NAMALWA (cell line): ENCODE measurements at regions not wholly inside any gene's neighbourhood (a gene's known extent, or its start where the extent isn't known, plus 50 kb on each side); places are given as distances from the start of the nearest gene placed in this dataset.

Experiments used
- DNase-seq: peaks from one replicate; pipeline ENCODE4 v3.0.0-alpha.2; 2015; ENCODE audit warnings: low spot score

DNA sequence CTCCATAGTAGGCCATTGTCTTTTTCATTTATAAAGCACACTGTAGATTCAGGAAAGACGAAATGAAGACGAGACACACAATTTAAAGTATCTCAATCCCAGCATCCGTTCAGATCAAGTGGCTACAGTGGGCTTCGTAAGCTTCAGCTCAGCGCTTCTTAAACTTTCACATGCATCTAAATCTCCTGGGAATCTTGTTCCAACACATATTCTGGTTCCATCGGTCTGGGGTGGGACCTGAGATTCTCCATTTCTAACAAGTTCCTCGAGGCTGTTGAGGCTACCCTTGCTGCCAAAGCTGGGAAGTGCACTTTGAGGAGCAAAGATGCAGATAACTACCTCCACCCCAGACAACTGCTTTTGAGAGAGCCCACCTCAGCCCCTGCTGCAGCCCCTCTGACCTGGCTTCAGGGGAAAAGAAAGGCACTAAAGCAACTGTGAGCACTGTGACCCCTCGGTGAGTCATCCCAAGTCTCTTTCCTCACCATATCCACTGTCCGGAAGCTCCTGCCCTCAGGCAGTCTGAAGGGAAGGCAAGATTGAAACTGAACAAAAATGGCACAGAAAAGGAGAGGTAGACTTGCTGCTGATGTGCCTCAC, 201.1 kb upstream of the FBXO11 start:
- DNase-seq = no peak

GRCh38 chr2:48108455-48108854, 202.2 kb upstream of the FBXO11 start:
- no peak for DNase-seq

GRCh38 chr2:48109491-48110204, 203.3 kb upstream of the FBXO11 start:
- no peak for DNase-seq

GRCh38 chr2:48110492-48110891, 204.0 kb upstream of the FOXN2 start:
- no peak for DNase-seq

DNA sequence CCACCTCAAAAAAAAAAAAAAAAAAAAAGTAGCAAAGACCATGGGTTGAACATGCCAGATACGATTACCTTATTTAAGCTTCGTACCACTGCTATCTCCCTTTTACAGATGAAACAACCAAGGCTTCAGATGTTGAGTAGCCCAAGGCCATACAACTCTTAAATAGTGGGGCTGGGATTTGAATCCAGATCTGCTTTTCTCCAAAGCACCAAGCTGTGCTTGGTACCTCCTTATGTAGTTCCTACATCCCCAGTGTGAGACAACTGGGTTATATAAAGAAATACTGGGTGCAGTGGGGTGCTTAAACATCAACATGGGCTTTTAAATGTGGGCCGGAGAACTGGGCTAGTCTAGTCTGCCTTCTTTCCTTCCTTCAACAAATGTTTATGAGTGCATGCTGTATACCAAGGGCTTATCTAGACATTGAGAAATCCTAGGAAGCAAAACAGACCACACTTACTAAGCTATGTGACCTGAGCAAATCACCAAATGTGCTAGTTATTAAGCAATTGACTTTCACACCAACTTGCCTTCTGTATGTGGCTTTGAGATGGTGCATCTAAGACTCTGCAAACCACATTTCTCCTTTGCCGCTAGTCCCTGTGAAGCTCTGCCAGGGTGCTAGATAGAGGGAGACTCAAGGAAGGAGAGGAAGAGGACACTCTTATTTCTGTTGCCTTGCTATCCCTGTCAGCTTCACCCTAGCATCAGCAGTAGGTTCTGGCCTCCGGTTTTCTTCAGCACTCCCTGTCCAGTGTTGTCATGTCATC, 201.4 kb upstream of the FOXN2 start:
- no peak for DNase-seq

DNA sequence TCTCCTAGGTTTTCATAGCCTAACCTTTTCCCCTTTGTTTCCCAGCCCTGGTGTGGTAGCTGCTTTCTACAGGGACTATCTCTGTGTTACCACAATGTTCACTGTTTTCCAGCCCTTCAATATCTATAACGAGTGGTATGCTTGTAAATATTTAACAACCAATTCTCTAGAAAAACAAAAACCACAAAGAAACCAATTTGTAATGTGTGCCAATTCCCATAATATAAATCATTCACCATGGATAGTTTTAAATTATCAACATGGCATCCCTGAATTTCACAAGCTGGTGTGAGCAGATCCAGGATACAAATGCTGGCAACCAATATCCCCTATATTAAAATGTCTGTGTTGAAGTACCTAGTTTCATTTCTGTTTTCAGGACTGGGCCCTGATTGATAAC, 200.7 kb upstream of the FOXN2 start:
- DNase-seq = no peak

DNA sequence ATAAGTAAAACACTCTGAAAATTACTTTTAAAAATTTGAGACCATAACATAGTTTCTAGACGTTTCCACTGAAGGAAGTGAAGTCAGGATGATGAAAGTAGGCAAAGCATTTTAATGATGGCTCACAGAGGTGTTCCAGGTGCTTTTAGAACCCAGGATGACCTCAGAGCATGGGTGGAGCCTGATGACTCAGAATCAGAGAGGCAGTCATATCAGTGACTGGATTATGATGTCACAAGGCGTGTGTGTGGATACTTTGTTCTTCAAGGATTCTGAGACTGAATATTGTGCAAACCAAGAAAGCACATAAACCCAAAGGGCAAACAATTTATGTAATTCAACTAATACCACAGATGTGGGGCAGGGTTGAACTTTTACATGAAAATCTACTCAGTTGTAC, 200.2 kb upstream of the FOXN2 start:
- DNase-seq = peak; percentile 30

GRCh38 chr2:48116497-48116896, 198.0 kb upstream of the FOXN2 start:
- DNase-seq = no peak

DNA sequence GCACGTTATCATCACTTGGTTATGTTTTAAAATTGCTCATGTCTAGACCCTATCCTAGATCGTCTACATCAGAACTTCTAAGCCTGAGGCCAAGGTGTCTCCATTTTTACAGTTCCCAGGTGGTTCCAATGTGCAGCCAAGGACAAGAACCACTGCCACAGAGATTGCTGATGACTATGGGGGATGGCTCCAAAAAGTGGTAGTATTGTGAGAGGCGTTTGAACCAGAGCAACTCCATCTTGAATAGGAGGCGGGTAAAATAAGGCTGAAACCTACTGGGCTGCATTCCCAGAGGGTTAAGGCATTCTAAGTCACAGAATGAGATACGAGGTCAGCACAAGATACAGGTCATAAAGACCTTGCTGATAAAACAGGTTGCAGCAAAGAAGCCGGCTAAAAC, 195.6 kb upstream of the FOXN2 start:
- no peak for DNase-seq

- no peak for DNase-seq
These were observed 194.4 kb upstream of the FOXN2 start for GRCh38 chr2:48120112-48120511.

DNA sequence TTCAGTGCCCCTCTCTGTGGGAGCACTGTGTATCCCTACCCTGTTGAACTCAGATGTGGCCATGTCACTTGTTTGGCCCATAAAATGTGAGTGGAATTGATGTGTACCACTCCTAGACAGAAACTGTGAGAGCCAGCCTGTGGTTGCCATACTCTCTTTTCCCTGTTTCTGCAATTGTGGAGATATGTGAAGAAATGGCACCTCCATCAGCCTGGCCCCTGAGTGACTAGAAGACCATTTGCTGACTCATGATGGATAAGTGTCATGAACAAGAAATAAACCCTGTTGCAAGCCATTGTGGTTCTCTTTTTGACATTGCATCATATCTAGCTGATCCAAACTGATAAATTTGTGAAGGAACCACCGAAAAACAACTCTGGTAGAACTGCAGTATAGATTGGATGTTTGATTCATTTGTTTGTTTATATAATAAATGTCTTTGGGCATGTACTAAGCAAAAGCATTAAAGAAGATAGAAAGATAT, 193.7 kb upstream of the FOXN2 start:
- DNase-seq = no peak

DNA sequence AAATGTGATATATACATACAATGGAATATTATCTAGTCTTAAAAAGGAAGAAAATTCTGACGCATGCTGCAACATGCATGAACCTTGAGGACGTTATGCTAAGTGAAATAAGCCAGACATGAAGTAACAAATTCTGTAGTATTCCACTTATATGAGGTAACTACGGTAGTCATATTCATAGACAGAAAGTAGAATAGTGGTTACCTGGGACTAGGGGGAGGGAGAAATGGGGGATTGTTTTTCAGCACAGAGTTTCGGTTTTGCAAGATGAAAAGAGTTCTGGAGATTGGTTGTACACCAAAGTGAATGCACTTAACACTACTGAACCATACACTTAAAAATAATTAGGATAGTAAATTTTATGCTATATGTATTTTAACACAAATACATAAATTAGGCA, 192.3 kb upstream of the FOXN2 start:
- no peak for DNase-seq

DNA sequence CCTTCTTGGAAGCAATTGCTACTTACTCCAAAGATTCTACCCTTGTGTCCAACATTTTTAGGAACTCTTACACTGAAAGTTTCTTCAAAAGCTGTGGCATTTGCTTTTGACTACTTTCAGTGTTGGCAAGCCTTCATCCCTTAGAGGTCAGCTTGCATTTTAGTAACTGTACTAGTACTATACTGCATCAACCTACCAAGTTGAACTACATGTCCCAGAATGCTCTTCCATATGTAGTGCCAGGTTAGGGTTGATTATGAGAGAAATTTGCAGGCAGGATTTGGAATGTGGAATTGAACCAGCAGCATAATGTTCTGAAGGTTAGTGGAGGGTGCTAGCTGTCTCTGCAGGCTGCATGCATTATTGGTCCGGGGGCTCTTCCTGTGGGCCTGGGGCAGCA, 189.9 kb upstream of the FOXN2 start:
- DNase-seq = no peak

DNA sequence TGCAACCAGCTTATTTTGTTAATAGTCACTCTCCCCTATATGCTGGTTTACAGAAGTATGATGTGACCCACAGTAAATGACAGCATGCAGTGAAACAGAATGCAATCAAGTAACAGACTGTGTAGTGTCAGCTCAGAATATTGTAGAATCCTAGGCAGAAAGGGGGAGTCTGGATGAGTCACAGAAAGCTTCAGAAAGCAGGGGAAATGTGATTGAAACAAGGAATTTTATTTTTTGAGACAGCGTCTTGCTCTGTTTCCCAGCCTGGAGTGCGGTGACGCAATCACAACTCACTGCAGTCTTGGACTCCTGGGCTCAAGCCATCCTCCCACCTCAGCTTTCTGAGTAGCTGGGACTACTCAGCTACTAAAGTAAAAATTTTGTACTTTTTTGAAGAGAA, 188.3 kb upstream of the FOXN2 start:
- no peak for DNase-seq

DNA sequence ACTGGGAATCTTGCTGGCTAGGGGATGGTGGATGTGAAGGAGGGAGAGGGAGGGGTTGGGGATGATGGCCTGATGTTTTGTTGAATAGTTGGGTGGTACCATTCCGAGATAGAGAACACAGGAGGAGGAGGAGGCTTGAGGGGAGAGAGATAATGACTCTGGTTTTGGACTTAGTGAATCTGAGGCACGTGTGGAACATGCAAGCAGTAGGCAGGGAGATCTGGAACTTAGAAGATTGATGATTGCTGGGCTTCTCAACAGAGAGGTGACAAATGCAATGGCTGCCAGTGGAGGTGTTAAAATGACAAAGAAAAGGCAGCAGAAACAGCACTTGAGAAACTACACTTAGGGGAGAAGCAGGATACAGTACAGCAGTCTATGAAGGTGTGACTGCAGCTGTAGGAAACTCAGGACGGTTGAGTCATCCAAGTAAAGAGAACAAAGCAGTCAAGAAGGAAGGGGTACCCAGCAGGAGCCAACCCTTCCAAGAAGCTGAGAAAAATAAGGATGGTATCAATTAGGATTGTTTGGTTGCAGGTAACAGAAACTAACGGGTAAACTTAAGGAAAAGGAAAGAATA, 186.8 kb upstream of the FOXN2 start:
- no peak for DNase-seq

GRCh38 chr2:48129293-48129950, 185.1 kb upstream of the FOXN2 start:
- DNase-seq = no peak

- DNase-seq = no peak
These were observed 182.8 kb upstream of the FOXN2 start for GRCh38 chr2:48131539-48132270.

DNA sequence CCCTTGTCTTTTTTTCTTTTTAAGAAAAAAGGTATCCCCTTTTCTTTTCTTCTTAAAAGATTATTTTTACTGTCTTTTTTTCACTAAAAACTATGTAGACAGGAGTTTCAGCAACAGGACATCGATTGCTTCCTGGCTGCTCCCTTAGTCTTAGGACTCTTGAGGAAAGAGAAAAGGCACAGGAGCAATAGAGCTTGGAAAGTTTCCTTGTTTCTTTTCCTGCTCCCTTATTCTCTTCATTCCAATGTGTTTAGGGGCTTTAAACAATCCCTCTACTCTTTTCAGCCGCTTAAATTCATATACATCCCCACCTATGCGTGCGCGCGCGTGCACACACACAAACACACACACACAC, 182.2 kb upstream of the FOXN2 start:
- no peak for DNase-seq

DNA sequence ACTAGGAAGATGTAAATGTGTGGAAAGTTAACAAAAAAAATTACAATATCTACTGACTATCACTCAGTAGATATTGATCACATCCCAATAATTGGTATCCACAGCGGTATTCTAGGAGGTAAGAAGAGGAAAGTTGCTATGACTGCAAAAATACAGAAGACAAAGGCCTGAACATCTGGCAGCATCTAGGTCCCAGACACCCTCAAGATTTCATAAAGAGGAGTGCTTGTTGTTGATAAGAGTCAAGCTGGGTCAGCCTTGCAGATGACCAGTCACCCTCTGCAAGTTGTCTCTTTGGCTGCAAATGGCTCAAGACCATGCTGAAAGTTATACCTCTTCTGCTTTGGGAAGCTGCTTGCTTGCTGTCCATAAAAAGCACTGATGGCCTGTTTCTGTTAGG, 179.8 kb upstream of the FOXN2 start:
- no peak for DNase-seq

GRCh38 chr2:48135797-48136196, 178.7 kb upstream of the FOXN2 start:
- DNase-seq = no peak

GRCh38 chr2:48137829-48138228, 176.7 kb upstream of the FOXN2 start:
- DNase-seq = no peak

- no peak for DNase-seq
These were observed 175.6 kb upstream of the FOXN2 start for GRCh38 chr2:48138898-48139297.
